KG1 (cell line): ENCODE measurements at regions not wholly inside any gene's neighbourhood (a gene's known extent, or its start where the extent isn't known, plus 50 kb on each side); places are given as distances from the start of the nearest gene placed in this dataset.
"Not testable (repeated sequence)": the region's sequence is repeated elsewhere in the genome, so short reads cannot be mapped to it uniquely, and the experiment has no call there.

Source experiments
- DNase-seq: peaks from one replicate; lab custom pipeline; 2025; lab: John Stamatoyannopoulos, UW

GRCh38 chr17:33901085-33901484, 354.0 kb upstream of the CCL2 start:
- DNase-seq, result no peak

GRCh38 chr17:33902901-33903449, 352.1 kb upstream of the CCL2 start:
- DNase-seq, result no peak

- DNase-seq, result no peak
These were observed 350.6 kb upstream of the CCL2 start for GRCh38 chr17:33904476-33904875.

- no peak for DNase-seq
These were observed 349.7 kb upstream of the CCL2 start for GRCh38 chr17:33905338-33905800.

- DNase-seq, result no peak
These were observed 346.6 kb upstream of the CCL2 start for GRCh38 chr17:33908363-33909064.

- DNase-seq, result no peak
These were observed 344.8 kb upstream of the CCL2 start for GRCh38 chr17:33910200-33910857.

GRCh38 chr17:33914125-33914524, 341.0 kb upstream of the CCL2 start:
- no peak for DNase-seq

GRCh38 chr17:33922971-33923370, 332.1 kb upstream of the CCL2 start:
- no peak for DNase-seq

GRCh38 chr17:33924104-33924503, 331.0 kb upstream of the CCL2 start:
- DNase-seq, result no peak

- no peak for DNase-seq
These were observed 329.4 kb upstream of the CCL2 start for GRCh38 chr17:33925649-33926048.

GRCh38 chr17:33927732-33928133, 327.4 kb upstream of the CCL2 start:
- DNase-seq, result no peak

- no peak for DNase-seq
These were observed 325.8 kb upstream of the CCL2 start for GRCh38 chr17:33929181-33929724.

- DNase-seq, result not testable (repeated sequence)
These were observed 323.8 kb upstream of the CCL2 start for GRCh38 chr17:33931148-33931814.

GRCh38 chr17:33932996-33933395, 322.1 kb upstream of the CCL2 start:
- DNase-seq, result no peak

GRCh38 chr17:33933576-33933975, 321.5 kb upstream of the CCL2 start:
- no peak for DNase-seq

GRCh38 chr17:33934696-33935095, 320.4 kb upstream of the CCL2 start:
- no peak for DNase-seq

GRCh38 chr17:33935822-33936221, 319.3 kb upstream of the CCL2 start:
- DNase-seq, result no peak

GRCh38 chr17:33936764-33937163, 318.3 kb upstream of the CCL2 start:
- no peak for DNase-seq

- no peak for DNase-seq
These were observed 315.1 kb upstream of the CCL2 start for GRCh38 chr17:33939959-33940358.

- DNase-seq, result no peak
These were observed 314.2 kb upstream of the CCL2 start for GRCh38 chr17:33940769-33941370.

- no peak for DNase-seq
These were observed 313.3 kb upstream of the CCL2 start for GRCh38 chr17:33941744-33942143.

GRCh38 chr17:33942414-33942813, 312.7 kb upstream of the CCL2 start:
- no peak for DNase-seq
